Hepatic stellate cell (primary cell): ENCODE measurements at regions not wholly inside any gene's neighbourhood (a gene's known extent, or its start where the extent isn't known, plus 50 kb on each side); places are given as distances from the start of the nearest gene placed in this dataset.

Source experiments
- DNase-seq: peaks from one replicate; pipeline ENCODE4 v3.0.0; 2011; ENCODE audit warnings: low spot score

DNA sequence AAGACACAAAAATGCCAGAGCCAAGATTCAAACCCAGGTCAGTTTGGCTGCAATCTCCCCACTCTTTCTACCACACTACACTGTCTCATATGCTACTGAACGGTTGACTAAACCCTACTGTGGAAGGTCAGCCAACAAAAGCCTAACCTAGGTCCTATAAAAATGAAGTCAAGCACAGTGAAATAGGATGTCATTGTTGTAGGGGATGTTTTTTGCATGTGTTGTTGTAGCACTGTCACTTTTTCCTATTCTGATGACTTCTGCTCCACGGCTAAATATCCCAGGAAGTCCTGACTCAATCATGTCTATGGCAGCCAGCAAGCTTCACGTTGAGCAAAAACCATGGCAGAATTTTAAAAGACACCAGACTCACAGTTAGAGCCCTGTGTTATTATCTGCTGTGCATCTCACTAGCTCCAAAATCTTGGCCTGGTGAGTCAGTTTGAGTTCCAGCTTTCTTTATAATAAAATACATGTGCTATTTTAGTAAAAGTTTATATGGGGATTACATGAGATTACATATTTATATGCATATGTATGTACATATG, 322.1 kb upstream of the NT5E start:
- no peak for DNase-seq

DNA sequence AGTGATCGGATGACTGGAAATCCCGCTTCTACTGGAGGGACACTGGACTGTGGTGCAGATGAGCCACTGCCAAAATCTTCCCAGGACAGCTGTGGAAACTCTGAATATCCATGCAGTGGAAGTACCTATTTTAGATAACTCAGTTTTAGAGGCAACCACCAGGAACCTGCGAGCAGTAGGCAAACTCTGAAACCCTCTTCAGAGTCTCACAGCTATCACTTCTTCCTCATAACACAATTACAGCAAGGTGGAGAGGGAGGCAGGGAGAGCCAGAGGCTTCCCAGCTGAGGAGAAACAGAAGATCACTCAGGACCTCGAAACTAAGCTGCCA, 322.8 kb upstream of the NT5E start:
- DNase-seq: no peak

GRCh38 chr6:85126485-85127167, 323.3 kb upstream of the NT5E start:
- peak; percentile 10 for DNase-seq

GRCh38 chr6:85125526-85125925, 324.4 kb upstream of the NT5E start:
- DNase-seq: no peak

DNA sequence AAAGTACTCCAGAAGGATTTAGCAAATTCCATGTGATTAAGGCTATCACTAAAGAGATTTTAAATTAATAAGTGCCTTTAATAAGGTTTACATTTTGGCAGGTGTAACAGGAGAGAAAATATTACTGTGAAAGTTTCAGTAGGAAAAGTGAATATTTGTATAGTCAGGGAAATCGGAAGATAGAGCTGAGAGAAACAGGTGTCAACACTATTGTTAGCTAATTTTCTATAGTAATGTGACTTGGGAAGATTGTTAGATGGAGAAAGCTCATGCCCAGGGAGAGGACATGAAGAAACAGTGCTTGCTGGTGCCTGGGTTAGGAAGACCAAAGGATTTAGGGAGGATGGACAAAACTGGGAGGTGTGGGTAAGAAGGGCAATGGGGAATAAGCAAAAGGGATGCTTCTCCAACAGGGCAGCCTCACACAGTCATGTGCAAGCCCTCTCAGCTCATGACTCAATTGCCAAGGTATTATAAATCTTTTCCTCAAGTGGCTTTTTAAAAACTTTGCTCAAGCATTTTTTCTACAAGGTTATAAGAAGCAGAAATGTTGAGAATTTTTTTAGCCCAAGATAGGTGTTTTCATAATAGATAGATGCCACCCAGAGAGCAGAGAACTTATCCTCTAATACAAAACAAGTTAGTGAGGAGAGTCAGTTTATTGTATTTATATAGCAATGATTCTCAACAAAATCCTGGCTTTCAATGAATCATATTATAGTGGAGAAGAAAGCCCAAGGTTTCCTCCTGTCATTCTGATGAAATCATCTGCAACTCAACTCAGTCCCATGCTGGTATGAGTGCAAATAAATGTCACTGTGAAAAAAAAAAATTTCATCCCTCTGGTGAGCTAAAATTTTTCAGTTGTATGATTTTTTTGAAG, 325.2 kb upstream of the NT5E start:
- no peak for DNase-seq

- no peak for DNase-seq
Measured at GRCh38 chr6:85121158-85121557, 328.7 kb upstream of the NT5E start.

DNA sequence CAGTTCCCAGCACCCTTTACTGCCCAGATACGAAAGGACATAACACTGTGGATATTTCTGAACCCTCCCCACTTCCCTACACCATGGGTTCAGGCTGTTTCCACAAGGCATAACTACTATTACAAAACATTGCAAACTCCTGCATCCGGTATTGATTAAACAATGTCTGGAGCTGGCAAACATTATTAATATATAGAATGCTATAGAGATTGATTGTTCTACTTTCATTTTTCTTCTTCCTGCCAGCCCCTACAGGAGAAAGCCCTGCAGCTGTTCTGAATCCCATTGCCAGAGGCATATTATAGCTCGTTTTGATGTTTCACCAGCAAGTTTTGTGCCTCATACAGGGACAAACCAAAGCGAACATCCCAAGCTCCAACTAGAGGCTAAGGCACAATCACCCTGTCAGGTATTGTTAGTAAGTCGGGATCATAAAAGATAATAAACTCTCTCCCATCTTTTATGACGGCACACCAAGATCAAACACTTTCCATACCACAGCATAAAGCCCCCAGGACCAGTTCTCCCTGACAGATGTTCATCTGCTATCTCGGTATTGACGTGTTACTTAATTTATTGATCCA, 331.1 kb upstream of the NT5E start:
- DNase-seq: no peak

GRCh38 chr6:85118233-85118632, 331.6 kb upstream of the NT5E start:
- no peak for DNase-seq

DNA sequence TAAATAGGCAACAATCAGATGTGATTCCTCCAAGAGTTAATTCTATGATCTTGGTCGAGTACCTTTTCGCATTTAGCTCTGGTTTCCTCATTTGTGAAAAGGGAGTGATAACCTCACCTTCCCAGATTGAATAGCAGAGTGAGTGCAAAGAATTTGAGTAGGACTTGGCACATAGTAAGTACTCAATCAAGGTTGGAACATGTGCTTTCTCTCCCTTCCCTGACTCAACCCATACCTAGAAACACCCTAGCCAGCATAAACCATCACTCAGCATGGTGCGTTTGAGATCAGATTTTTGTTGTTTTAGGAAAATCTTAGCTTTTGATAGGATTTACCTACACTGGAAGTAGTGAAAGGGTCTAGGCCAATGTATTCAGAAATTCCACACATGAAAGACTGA, 333.4 kb upstream of the NT5E start:
- no peak for DNase-seq

DNA sequence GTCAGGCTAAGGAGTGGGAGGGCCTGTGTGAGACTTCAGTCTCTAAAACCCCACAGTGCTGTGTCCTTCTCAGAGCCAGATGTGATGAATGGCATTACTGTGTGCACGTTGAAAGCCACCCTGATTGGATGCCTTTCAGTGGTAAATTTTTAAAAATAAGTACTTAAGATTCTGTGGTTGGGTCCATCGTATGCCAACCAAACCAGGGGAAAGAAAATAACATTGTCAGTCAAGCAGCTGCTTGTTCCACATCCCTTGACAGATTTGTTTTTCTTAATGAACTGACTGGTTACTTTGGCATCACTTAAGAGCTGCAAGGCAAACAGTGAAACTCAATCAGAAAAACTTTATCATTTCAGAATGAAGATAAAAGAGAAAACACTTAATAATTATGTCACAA, 334.0 kb upstream of the NT5E start:
- no peak for DNase-seq

GRCh38 chr6:85115376-85115775, 334.5 kb upstream of the NT5E start:
- no peak for DNase-seq

GRCh38 chr6:85114581-85114935, 335.3 kb upstream of the NT5E start:
- DNase-seq: no peak

- DNase-seq: no peak
Measured at GRCh38 chr6:85113934-85114580, 335.8 kb upstream of the NT5E start.

DNA sequence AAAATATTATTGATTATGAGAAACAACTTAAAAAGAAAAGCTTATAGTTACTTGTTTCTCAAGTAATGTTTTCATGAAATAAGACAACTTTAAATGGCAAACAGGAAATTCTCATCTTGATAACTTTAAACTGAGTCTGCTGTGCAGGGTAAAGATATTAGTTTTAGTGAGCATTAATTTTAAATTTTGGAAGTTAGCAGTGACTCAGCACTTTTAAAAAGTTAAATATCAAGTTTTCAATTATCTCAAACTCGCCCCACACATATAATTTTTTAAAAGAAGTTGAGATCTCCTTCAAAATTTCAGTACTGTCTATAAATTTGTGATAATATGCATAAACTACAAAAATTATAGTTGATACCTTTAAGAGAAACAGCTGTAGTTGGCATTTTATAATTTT, 337.3 kb upstream of the NT5E start:
- no peak for DNase-seq

- no peak for DNase-seq
Measured at GRCh38 chr6:85111481-85112011, 338.3 kb upstream of the NT5E start.

- DNase-seq: no peak
Measured at GRCh38 chr6:85110943-85111342, 338.9 kb upstream of the NT5E start.

GRCh38 chr6:85107701-85108100, 342.2 kb upstream of the NT5E start:
- DNase-seq: no peak

- DNase-seq: no peak
Measured at GRCh38 chr6:85096976-85097375, 332.6 kb upstream of the TBX18 start.

DNA sequence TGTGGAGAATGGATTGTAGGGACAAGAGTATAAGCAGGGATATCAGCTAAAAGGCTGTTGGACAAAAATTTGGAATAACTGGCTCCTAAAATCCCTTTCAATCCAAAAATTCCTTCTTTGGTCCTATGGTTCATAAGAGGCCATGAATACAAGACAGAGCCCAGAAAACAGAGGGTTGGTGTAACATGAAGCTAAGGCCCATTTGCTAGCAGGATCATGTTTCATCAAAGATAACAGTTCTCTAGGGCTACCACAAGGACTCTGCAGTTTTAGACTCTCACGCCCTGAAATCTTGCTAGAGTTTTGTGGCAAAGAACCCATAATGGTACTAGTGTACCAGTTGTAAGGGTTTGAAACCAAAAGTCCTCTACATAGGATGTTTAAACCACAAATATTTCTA, 327.8 kb upstream of the TBX18 start:
- no peak for DNase-seq

DNA sequence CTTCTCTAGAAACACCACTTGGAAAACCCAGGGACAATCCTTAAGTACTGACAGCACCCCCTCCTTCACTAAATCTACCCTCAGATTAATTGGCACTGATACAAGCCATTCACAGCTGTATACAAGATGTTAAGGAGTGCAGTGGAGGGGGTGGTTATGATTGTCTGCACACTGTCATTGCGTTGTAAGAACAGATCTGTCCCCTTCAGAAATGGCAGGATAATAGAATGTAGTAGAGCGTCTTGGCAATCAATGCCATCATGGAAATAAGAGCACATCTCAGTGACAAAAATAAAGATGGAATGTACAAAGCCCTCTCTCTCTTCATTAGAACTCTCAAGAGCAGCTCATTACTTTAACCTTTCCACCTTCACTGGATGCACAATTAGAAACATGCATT, 324.9 kb upstream of the TBX18 start:
- no peak for DNase-seq

DNA sequence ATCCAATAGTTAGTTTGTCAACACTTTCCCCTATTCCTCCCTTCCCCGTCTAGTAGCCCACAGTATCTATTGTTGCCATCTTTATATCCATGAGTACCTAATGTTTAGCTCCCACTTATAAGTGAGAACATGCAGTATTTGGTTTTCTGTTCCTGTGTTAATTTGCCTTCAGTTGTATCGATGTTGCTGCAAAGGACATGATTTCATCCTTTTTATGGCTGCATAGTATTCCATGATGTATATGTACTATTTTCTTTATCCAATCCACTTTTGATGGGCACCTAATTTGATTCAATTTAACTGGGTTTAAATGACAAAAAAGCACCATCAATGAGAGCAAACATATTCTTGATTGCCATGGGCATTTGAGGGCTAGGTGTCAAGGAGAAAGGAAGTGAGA, 321.5 kb upstream of the TBX18 start:
- no peak for DNase-seq

DNA sequence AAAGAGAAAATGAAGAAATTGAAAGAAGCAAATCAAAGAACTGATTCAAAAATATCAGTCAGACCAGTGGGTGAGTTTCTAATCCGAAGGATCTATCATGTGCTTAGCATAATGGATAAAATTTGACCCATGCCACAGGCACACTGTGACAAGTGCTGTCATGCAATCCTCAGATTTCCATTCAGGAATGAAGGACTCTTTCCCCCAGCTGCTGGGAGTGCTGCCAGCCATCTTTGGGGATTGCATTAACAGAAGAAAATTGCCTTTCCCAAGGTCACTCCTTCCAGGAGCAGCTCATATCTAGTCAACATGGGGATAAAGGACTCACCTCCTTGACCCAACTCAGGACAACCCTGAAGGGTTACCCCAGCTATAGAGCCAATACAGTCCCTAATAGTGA, 316.7 kb upstream of the TBX18 start:
- DNase-seq: no peak
